Neuronal stem cell (in vitro differentiated cells): ENCODE measurements at regions not wholly inside any gene's neighbourhood (a gene's known extent, or its start where the extent isn't known, plus 50 kb on each side); places are given as distances from the start of the nearest gene placed in this dataset.

Experiments
- DNase-seq: peaks from one replicate; pipeline ENCODE4 v3.0.0-alpha.2; 2013; ENCODE audit warnings: low spot score
- H2AFZ ChIP-seq: one replicate; pipeline ENCODE4 v1.6.1; 2013; ENCODE audit warnings: mild to moderate bottlenecking, low read length, inconsistent platforms
- H2AK5ac ChIP-seq: 2 replicates; pipeline ENCODE4 v1.6.1; 2013; ENCODE audit warnings: low read depth, mild to moderate bottlenecking, inconsistent platforms, low read length, moderate library complexity, mixed read lengths
- H2BK120ac ChIP-seq: 2 replicates; pipeline ENCODE4 v1.6.1; 2013; ENCODE audit warnings: low read depth, mild to moderate bottlenecking, inconsistent platforms, low read length, moderate library complexity, mixed read lengths
- H2BK12ac ChIP-seq: one replicate; pipeline ENCODE4 v1.6.1; 2013; ENCODE audit warnings: low read length, inconsistent platforms
- H2BK15ac ChIP-seq: 2 replicates; pipeline ENCODE4 v1.6.1; 2013; ENCODE audit warnings: mild to moderate bottlenecking, low read length, inconsistent platforms, mixed read lengths
- H2BK5ac ChIP-seq: one replicate; pipeline ENCODE4 v1.6.1; 2013; ENCODE audit warnings: inconsistent platforms, mild to moderate bottlenecking, low read length, moderate library complexity
- H3K14ac ChIP-seq: one replicate; pipeline ENCODE4 v1.6.1; 2013; ENCODE audit warnings: low read length, inconsistent platforms
- H3K18ac ChIP-seq: 2 replicates; pipeline ENCODE4 v1.6.1; 2013; ENCODE audit warnings: low read length, inconsistent platforms
- H3K23ac ChIP-seq: 2 replicates; pipeline ENCODE4 v1.6.1; 2013; ENCODE audit warnings: low read depth, mild to moderate bottlenecking, mixed read lengths, low read length, inconsistent platforms; ENCODE audit not compliant: poor library complexity
- H3K27ac ChIP-seq: replicated peaks from 3 replicates; pipeline ENCODE4 v1.5.1; 2013; ENCODE audit warnings: low read length, inconsistent platforms
- H3K27me3 ChIP-seq, 3 experiments: 2 replicates each; pipeline ENCODE4 v1.6.1; 2013; ENCODE audit warnings: low read length in 3 of 3, mild to moderate bottlenecking in 2 of 3, inconsistent platforms in 1 of 3, low read depth in 1 of 3, mixed read lengths in 1 of 3, moderate library complexity in 1 of 3; ENCODE audit not compliant: control insufficient read depth in 3 of 3, insufficient read depth in 3 of 3
- H3K36me3 ChIP-seq, 2 donors: replicated peaks in 1 of 2; 2 replicates each; pipeline ENCODE4 v1.6.1; 2013; ENCODE audit warnings: low read length in 2 of 2; ENCODE audit not compliant: control insufficient read depth in 2 of 2, insufficient read depth in 2 of 2
- H3K4ac ChIP-seq: 2 replicates; pipeline ENCODE4 v1.6.1; 2013; ENCODE audit warnings: inconsistent platforms, mild to moderate bottlenecking, low read length, moderate library complexity
- H3K4me1 ChIP-seq, 2 donors: 1 replicate in 1 of 2; 2 replicates in 1 of 2; pipeline ENCODE4 v1.6.1; 2013; ENCODE audit warnings: low read length in 2 of 2, low read depth in 1 of 2; ENCODE audit not compliant: control insufficient read depth in 2 of 2, insufficient read depth in 1 of 2
- H3K4me2 ChIP-seq: one replicate; pipeline ENCODE4 v1.6.1; 2013; ENCODE audit warnings: mild to moderate bottlenecking, low read length, inconsistent platforms; ENCODE audit not compliant: insufficient read depth, poor library complexity, severe bottlenecking
- H3K4me3 ChIP-seq, 2 donors: 2 replicates each; pipeline ENCODE4 v1.5.1; 2013; ENCODE audit warnings: low read length in 2 of 2, mild to moderate bottlenecking in 2 of 2, inconsistent platforms in 1 of 2, moderate library complexity in 1 of 2
- H3K79me1 ChIP-seq: one replicate; pipeline ENCODE4 v1.6.1; 2013; ENCODE audit warnings: low read depth, mild to moderate bottlenecking, inconsistent platforms, low read length, moderate library complexity
- H3K9ac ChIP-seq: one replicate; pipeline ENCODE4 v1.6.1; 2013; ENCODE audit warnings: mild to moderate bottlenecking, low read depth, low read length, inconsistent platforms; ENCODE audit not compliant: poor library complexity
- H3K9me3 ChIP-seq, 2 donors: replicated peaks in 1 of 2; 2 replicates each; pipeline versions ENCODE3 to v1.6.1; 2013; ENCODE audit warnings: low read length in 2 of 2, mild to moderate bottlenecking in 2 of 2, inconsistent platforms in 1 of 2, low read depth in 1 of 2, mixed read lengths in 1 of 2, moderate library complexity in 1 of 2; ENCODE audit not compliant: control insufficient read depth in 2 of 2, insufficient read depth in 1 of 2
- H4K8ac ChIP-seq: one replicate; pipeline ENCODE4 v1.6.1; 2013; ENCODE audit warnings: low read depth, mild to moderate bottlenecking, inconsistent platforms, low read length, moderate library complexity
- H4K91ac ChIP-seq: one replicate; pipeline ENCODE4 v1.6.1; 2013; ENCODE audit warnings: low read length, low read depth, mild to moderate bottlenecking, inconsistent platforms; ENCODE audit not compliant: poor library complexity
- WGBS, 2 donors: extraction: QIAGEN DNeasy Blood & Tissue Kit; methylation state at CpG; one replicate each; pipeline ENCODE4 v1.1.7; 2013; ENCODE audit warnings: missing lambda C conversion rate in 2 of 2, mixed read lengths in 1 of 2; ENCODE audit not compliant: insufficient read length in 2 of 2, insufficient replicate concordance in 1 of 2; ENCODE audit errors: extremely low coverage in 2 of 2; 5-methylcytosine and 5-hydroxymethylcytosine counted together

DNA sequence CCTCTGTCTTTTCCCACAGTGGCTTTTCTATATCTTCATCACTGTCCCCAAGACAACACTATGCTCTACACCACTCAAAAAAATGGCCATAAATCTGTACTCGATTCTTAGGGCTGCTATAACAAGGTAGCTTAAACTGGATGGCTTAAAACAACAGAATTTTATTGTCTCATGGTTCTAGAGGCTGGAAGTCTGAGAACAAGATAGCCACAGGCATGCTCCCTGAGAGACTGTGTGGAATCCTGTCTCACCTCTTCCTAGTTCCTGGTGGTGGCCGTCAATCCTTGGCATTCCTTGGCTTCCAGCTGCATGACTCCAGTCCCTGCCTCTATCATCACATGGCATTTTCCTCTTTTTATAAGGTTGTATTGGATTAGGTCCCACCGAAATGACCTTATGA is 70.7 kb upstream of the DCLK2 start:
- Histone ChIP-seq H3K9ac (no peak overlapping the region), H2AFZ (no peak overlapping the region), H3K79me1 (no peaks in the 10 kb centered on the region), H3K14ac (no peak overlapping the region), H3K23ac (no peak overlapping the region), H3K36me3 (no peaks in the 10 kb centered on the region), H2BK12ac (no peak overlapping the region), H3K4me2 (no peak overlapping the region), H3K27me3 (no peaks in the 10 kb centered on the region), H3K9me3 (no peaks in the 10 kb centered on the region), H2AK5ac (no peak overlapping the region), H3K4me3 (no peak overlapping the region), H4K8ac (no peak overlapping the region), H3K27ac (no peak overlapping the region), H2BK5ac (no peak overlapping the region), H3K4me1 (peaks cover 5 to 13% of the 10 kb centered on the region in 2 donors), H3K18ac (no peak overlapping the region), H2BK120ac (no peak overlapping the region), H2BK15ac (no peak overlapping the region), H4K91ac (no peak overlapping the region), H3K4ac (no peak overlapping the region)
- DNase-seq, result no peak
- no CpG with 5 or more reads among the region's 3 CpGs for WGBS, 2 donors

DNA sequence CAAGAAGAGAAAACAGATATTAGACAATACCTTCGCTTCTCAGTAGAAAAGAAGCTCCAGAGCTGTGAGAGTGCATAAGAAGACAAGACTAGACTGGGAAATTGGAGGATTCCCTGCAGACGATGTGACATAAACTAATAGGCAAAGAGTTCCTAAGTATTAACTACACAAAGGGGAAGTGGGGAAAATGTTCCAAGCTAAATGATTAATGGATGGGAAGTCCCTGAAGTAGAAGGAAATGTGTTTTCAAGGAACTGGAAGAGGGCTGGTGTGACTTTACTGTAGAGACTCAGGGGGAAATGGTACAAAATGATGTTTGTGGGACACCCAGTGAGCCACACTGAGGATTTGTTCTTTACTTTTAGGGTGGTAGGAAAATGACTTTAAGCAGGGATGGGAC is 69.7 kb upstream of the DCLK2 start:
- Histone ChIP-seq H2AK5ac (no peak overlapping the region), H2BK15ac (no peak overlapping the region), H3K36me3 (no peaks in the 10 kb centered on the region), H4K91ac (no peak overlapping the region), H2BK5ac (no peak overlapping the region), H3K4ac (no peak overlapping the region), H3K9ac (no peak overlapping the region), H2AFZ (no peak overlapping the region), H3K14ac (no peak overlapping the region), H3K18ac (no peak overlapping the region), H3K23ac (no peak overlapping the region), H3K4me3 (no peak overlapping the region), H3K9me3 (no peaks in the 10 kb centered on the region), H3K4me2 (no peak overlapping the region), H2BK12ac (no peak overlapping the region), H3K27ac (no peak overlapping the region), H3K79me1 (no peaks in the 10 kb centered on the region), H2BK120ac (no peak overlapping the region), H3K4me1 (peaks cover 4 to 12% of the 10 kb centered on the region in 2 donors), H3K27me3 (no peaks in the 10 kb centered on the region), H4K8ac (no peak overlapping the region)
- DNase-seq, result no peak
- WGBS, 2 donors, result no CpG with 5 or more reads among the region's 2 CpGs

DNA sequence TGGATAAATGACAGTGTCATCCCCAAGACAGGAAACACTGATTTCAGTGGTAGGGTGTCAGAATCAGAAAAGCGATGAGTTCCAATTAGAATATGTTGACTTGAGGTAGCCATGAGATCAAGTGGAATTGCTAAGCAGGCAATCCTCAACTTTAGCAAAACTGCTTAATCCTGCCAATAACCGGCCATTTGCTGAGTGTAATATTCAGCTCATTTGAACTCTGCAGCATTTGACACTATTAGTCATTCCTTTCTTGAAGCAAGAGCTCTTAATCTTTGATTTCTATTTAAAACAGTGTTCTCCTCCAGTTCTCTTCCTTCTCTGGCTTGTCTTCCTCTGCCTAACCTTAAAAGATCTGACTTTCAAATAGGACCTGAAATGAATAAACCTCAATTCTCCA is 68.7 kb upstream of the DCLK2 start:
- Histone ChIP-seq H3K9me3 (no peaks in the 10 kb centered on the region), H3K9ac (no peak overlapping the region), H3K14ac (no peak overlapping the region), H2AFZ (no peak overlapping the region), H2BK5ac (no peak overlapping the region), H3K4me1 (peaks cover 2 to 6% of the 10 kb centered on the region in 2 donors), H4K91ac (no peak overlapping the region), H3K18ac (no peak overlapping the region), H4K8ac (no peak overlapping the region), H2AK5ac (no peak overlapping the region), H3K79me1 (no peaks in the 10 kb centered on the region), H3K27ac (no peak overlapping the region), H3K4me2 (no peak overlapping the region), H3K36me3 (no peaks in the 10 kb centered on the region), H3K4me3 (no peak overlapping the region), H3K4ac (no peak overlapping the region), H2BK12ac (no peak overlapping the region), H2BK120ac (no peak overlapping the region), H2BK15ac (no peak overlapping the region), H3K23ac (no peak overlapping the region), H3K27me3 (no peaks in the 10 kb centered on the region)
- WGBS, 2 donors, result no CpG with 5 or more reads among the region's 2 CpGs
- no peak for DNase-seq

DNA sequence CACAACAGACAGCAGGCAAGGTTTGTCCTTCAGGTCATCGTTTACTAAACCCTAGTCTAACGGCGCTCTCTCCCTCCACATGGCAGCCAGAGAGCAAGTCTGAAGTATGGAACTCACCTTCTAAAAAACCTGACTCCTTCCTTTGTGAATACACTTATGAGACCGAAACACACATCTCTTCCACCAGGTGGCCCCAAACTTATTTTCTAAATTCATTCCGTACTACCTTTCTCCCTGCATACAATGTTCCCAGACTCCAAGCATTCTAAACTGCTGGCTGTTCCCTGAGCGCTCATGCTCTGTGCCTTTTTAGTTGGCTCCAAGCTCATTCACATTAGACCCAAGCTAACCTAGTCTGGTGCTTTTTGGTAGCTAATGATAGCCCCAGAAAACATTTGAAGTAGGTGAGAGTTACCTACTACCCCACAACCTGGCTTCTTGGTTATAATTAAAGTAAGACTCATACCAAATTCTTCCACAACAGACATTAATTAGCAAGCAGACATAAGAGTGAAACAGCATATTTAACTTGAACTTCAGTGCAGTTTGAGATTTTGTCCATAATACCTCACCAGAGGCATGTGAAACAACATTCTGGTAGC is 67.6 kb upstream of the DCLK2 start:
- Histone ChIP-seq H3K9ac (no peak overlapping the region), H4K8ac (no peak overlapping the region), H3K27ac (no peak overlapping the region), H3K14ac (no peak overlapping the region), H3K79me1 (no peaks in the 10 kb centered on the region), H2BK12ac (no peak overlapping the region), H2AK5ac (no peak overlapping the region), H3K23ac (no peak overlapping the region), H2BK5ac (no peak overlapping the region), H3K18ac (no peak overlapping the region), H3K36me3 (no peaks in the 10 kb centered on the region), H3K4me1 (peaks cover 2 to 4% of the 10 kb centered on the region in 2 donors), H3K27me3 (no peaks in the 10 kb centered on the region), H3K9me3 (no peaks in the 10 kb centered on the region), H3K4me2 (no peak overlapping the region), H2AFZ (peak overlapping the region; percentile 17), H3K4ac (no peak overlapping the region), H2BK120ac (no peak overlapping the region), H2BK15ac (no peak overlapping the region), H4K91ac (no peak overlapping the region), H3K4me3 (no peak overlapping the region)
- DNase-seq, result peak; percentile 30
- no CpG with 5 or more reads among the region's 6 CpGs for WGBS, 2 donors
